Activated B cell treated with CpG ODN at 0.5 μM for 24 hours (primary cell): ENCODE measurements at regions not wholly inside any gene's neighbourhood (a gene's known extent, or its start where the extent isn't known, plus 50 kb on each side); places are given as distances from the start of the nearest gene placed in this dataset.

Source experiments
- ATAC-seq: fragments of 200-7000 bp; cut with Tn5 transposase; one replicate; pipeline ENCODE4 v1.10.0; 2021; ENCODE audit warnings: low read depth, mild to moderate bottlenecking, moderate library complexity
- CTCF ChIA-PET: fragments of 350-600 bp; sonication (Branson Sonifier 250); formaldehyde crosslinking; loops from one replicate; lab custom pipeline; 2021; ENCODE audit warnings: antibody characterized with exemption; lab: Charles Lee
- POLR2A ChIA-PET: fragments of 350-600 bp; sonication (Branson Sonifier 250); formaldehyde crosslinking; loops from one replicate; lab custom pipeline; 2021; ENCODE audit warnings: antibody characterized with exemption; lab: Charles Lee
- DNase-seq: peaks from one replicate; pipeline ENCODE4 v3.0.0; 2022
- H3K27ac Mint-ChIP-seq: one replicate; pipeline ENCODE4 v1.8.0; 2020; ENCODE audit warnings: mixed read lengths
- H3K27me3 Mint-ChIP-seq: one replicate; pipeline ENCODE4 v1.8.0; 2021; ENCODE audit warnings: mixed read lengths
- H3K36me3 Mint-ChIP-seq: one replicate; pipeline ENCODE4 v1.8.0; 2021; ENCODE audit warnings: low read depth, mixed read lengths
- H3K4me1 Mint-ChIP-seq: one replicate; pipeline ENCODE4 v1.8.0; 2021; ENCODE audit warnings: mixed read lengths
- H3K4me3 Mint-ChIP-seq: one replicate; pipeline ENCODE4 v1.8.0; 2020; ENCODE audit warnings: mild to moderate bottlenecking, mixed read lengths
- H3K9me3 Mint-ChIP-seq: one replicate; pipeline ENCODE4 v1.8.0; 2020; ENCODE audit warnings: mixed read lengths
- CTCF ChIP-seq: fragments of 200-600 bp; IDR thresholded peaks from one replicate; pipeline ENCODE4 v1.8.0; 2022; ENCODE audit warnings: antibody characterized with exemption, mild to moderate bottlenecking
- intact Hi-C: fragments of 100-400 bp; cut with micrococcal nuclease; formaldehyde crosslinking; loops from one replicate; pipeline ENCODE4 v1.15.1; 2024

DNA sequence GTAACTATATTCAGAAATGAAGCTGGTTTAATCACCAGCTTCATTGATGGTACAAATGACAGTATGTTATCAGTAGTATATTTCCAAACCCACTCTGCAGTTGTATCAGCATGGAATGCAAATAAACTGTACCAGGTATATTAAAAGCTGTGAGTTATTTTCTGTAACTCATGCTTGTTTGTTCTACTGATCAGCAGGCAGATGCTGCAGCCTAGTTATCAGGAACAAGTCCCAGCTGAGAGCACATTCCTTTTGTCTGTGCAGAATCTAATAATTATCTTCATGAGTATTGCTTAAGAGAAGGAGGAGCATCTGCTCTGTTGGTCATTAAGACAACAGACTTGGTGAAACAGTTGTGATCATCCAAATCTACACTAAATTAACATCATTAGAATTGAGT is 1331.1 kb downstream of the MRPL39 start:
- Mint-ChIP-seq H3K4me1 (peaks cover 4% of the 10 kb centered on the region), H3K27me3 (no peaks in the 10 kb centered on the region), H3K36me3 (no peaks in the 10 kb centered on the region), H3K9me3 (no peaks in the 10 kb centered on the region), H3K4me3 (no peak overlapping the region), H3K27ac (no peak overlapping the region)
- CTCF ChIA-PET, result no interaction called here
- intact Hi-C loops, result loop anchor here (10.0 kb wide), 1 partner anchor 421 kb away; no protein-coding TSS in a partner anchor
- POLR2A ChIA-PET, result no interaction called here
- DNase-seq (no peak), ATAC-seq (no peak)
- TF ChIP-seq CTCF, result no peak

GRCh38 chr21:24275616-24276015 is 1331.7 kb downstream of the MRPL39 start:
- TF ChIP-seq CTCF, result no peak
- ATAC-seq, result no peak
- H3K9me3 Mint-ChIP-seq, result no peaks in the 10 kb centered on the region
- intact Hi-C loops, result loop anchor here (10.0 kb wide), 1 partner anchor 421 kb away; no protein-coding TSS in a partner anchor
- no peak for DNase-seq
- POLR2A ChIA-PET, result no interaction called here
- H3K27ac Mint-ChIP-seq, result no peak overlapping the region
- no peak overlapping the region for H3K4me3 Mint-ChIP-seq
- H3K4me1 Mint-ChIP-seq, result peaks cover 4% of the 10 kb centered on the region
- CTCF ChIA-PET, result no interaction called here
- no peaks in the 10 kb centered on the region for H3K27me3 Mint-ChIP-seq
- H3K36me3 Mint-ChIP-seq, result no peaks in the 10 kb centered on the region

- TF ChIP-seq CTCF, result no peak
- POLR2A ChIA-PET, result no interaction called here
Measured at GRCh38 chr21:24272521-24272938, 1334.8 kb downstream of the MRPL39 start.

DNA sequence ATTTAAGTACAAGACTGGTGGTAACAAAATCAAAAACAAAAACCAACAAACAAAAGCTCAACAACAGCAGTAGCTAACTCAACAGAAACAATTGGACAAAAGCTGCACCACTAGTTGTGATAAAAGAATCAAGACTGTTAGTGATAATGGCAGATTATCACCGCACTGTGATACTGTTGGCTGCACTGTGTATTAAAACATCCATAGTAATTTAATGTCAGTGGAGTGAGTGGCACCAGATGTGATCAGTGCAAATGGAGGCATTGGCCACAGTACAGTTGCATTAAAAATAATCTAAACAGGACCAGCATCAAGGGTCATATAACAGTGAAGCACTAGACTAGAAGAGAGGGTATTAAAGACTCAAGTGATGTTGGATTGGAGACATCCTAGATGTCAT is 1341.3 kb downstream of the MRPL39 start:
- ChIA-PET CTCF (no interaction called here), POLR2A (no interaction called here)
- peaks cover 3% of the 10 kb centered on the region for H3K27me3 Mint-ChIP-seq
- ATAC-seq, result no peak
- no peak overlapping the region for H3K4me3 Mint-ChIP-seq
- intact Hi-C loops, result no loop called here
- TF ChIP-seq CTCF, result no peak
- no peak overlapping the region for H3K27ac Mint-ChIP-seq
- H3K36me3 Mint-ChIP-seq, result no peaks in the 10 kb centered on the region
- no peaks in the 10 kb centered on the region for H3K4me1 Mint-ChIP-seq
- DNase-seq, result no peak
- H3K9me3 Mint-ChIP-seq, result peaks cover 3% of the 10 kb centered on the region

More at GRCh38 chr21:24272521-24272938, 1334.8 kb downstream of the MRPL39 start:
- no peak overlapping the region for H3K4me3 Mint-ChIP-seq
- ATAC-seq, result no peak
- intact Hi-C loops, result loop anchor here (10.0 kb wide), 1 partner anchor 418 kb away; no protein-coding TSS in a partner anchor
- no peaks in the 10 kb centered on the region for H3K4me1 Mint-ChIP-seq
- CTCF ChIA-PET, result no interaction called here
- no peaks in the 10 kb centered on the region for H3K9me3 Mint-ChIP-seq
- H3K27ac Mint-ChIP-seq, result no peak overlapping the region
- H3K27me3 Mint-ChIP-seq, result no peaks in the 10 kb centered on the region
- DNase-seq, result no peak
- H3K36me3 Mint-ChIP-seq, result no peaks in the 10 kb centered on the region

DNA sequence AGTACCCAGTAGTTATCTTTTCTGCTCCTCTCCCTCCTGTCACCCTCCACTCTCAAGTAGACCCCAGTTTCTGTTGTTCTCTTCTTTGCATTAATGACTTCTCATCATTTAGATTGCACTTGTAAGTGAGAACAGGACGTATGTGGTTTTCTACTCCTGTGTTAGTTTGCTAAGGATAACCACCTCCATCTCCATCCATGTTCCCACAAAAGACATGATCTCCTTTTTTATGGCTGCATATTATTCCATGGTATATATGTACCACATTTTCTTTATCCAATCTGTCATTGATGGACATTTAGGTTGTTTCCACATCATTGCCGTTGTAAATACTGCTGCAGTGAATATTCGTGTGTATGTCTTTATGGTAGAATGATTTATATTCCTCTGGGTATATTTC is 1346.5 kb downstream of the MRPL39 start:
- DNase-seq, result no peak
- TF ChIP-seq CTCF, result no peak
- no peak for ATAC-seq
- Mint-ChIP-seq H3K4me1 (no peaks in the 10 kb centered on the region), H3K27ac (no peak overlapping the region), H3K27me3 (peaks cover 3% of the 10 kb centered on the region), H3K4me3 (no peak overlapping the region), H3K36me3 (no peaks in the 10 kb centered on the region), H3K9me3 (peaks cover 12% of the 10 kb centered on the region)
- POLR2A ChIA-PET, result no interaction called here
- intact Hi-C loops, result no loop called here
- CTCF ChIA-PET, result no interaction called here
